PC-3 (cell line): ENCODE measurements at regions not wholly inside any gene's neighbourhood (a gene's known extent, or its start where the extent isn't known, plus 50 kb on each side); places are given as distances from the start of the nearest gene placed in this dataset.

Experiments
- ATAC-seq: fragments of 200-7000 bp; cut with Tn5 transposase; 2 replicates; pipeline ENCODE4 v1.9.1; 2020; ENCODE audit warnings: mild to moderate bottlenecking, moderate library complexity
- BruUV-seq: library from RNA; stranded (reverse); fragments of 400-500 nt; replicated peaks from 2 replicates; lab custom pipeline; 2021; lab: Mats Ljungman, UMichigan
- CTCF ChIA-PET: fragments of 300-600 bp; sonication (Branson Sonifier 250); formaldehyde crosslinking; loops from one replicate; lab custom pipeline; 2022; ENCODE audit warnings: antibody characterized with exemption; lab: Charles Lee
- POLR2A ChIA-PET: fragments of 300-600 bp; sonication (Branson Sonifier 250); formaldehyde crosslinking; loops from one replicate; lab custom pipeline; 2022; ENCODE audit warnings: antibody characterized with exemption; ENCODE audit not compliant: unreplicated experiment; lab: Charles Lee
- DNase-seq: peaks from one replicate; pipeline ENCODE4 v3.0.0-alpha.2; 2015
- H2AFZ ChIP-seq: fragments of 300-600 bp; sonication (generic); 2 replicates; pipeline ENCODE4 v1.6.0; 2016; ENCODE audit warnings: antibody characterized with exemption, low read length
- H3F3A ChIP-seq: fragments of 300-600 bp; sonication (generic); one replicate; pipeline ENCODE4 v1.6.0; 2017; ENCODE audit warnings: antibody characterized with exemption, low read length, control low read depth, mild to moderate bottlenecking; ENCODE audit not compliant: unreplicated experiment
- H3K27ac ChIP-seq: fragments of 300-600 bp; sonication (generic); 2 replicates; pipeline ENCODE4 v1.5.1; 2016; ENCODE audit warnings: mild to moderate bottlenecking, low read length
- H3K27me3 ChIP-seq: fragments of 300-600 bp; sonication (generic); 2 replicates; pipeline ENCODE4 v1.6.1; 2016; ENCODE audit warnings: low read length, mixed read lengths
- H3K36me3 ChIP-seq: fragments of 300-600 bp; sonication (generic); 2 replicates; pipeline ENCODE4 v1.6.1; 2016; ENCODE audit warnings: low read depth, mixed run types, low read length, mixed read lengths
- H3K4me1 ChIP-seq: fragments of 300-600 bp; sonication (generic); 2 replicates; pipeline ENCODE4 v1.5.1; 2016; ENCODE audit warnings: low read length; ENCODE audit not compliant: insufficient read depth
- H3K4me2 ChIP-seq: fragments of 300-600 bp; sonication (generic); 2 replicates; pipeline ENCODE4 v1.6.0; 2016; ENCODE audit warnings: low read length
- H3K4me3 ChIP-seq: fragments of 300-600 bp; sonication (generic); 2 replicates; pipeline ENCODE4 v1.5.1; 2016; ENCODE audit warnings: mild to moderate bottlenecking, low read length, mixed read lengths
- H3K79me2 ChIP-seq: fragments of 300-600 bp; sonication (generic); 2 replicates; pipeline ENCODE4 v1.6.1; 2017; ENCODE audit warnings: low read length, mixed read lengths
- H3K9ac ChIP-seq: fragments of 300-600 bp; sonication (generic); 2 replicates; pipeline ENCODE4 v1.6.0; 2016; ENCODE audit warnings: mild to moderate bottlenecking, low read length
- H3K9me2 ChIP-seq: fragments of 300-600 bp; sonication (generic); replicated peaks from 2 replicates; pipeline ENCODE4 v1.6.1; 2016; ENCODE audit warnings: mixed run types, low read length, mixed read lengths
- H3K9me3 ChIP-seq: fragments of 300-600 bp; sonication (generic); 2 replicates; pipeline ENCODE4 v1.6.1; 2016; ENCODE audit warnings: low read length, mixed read lengths
- H4K20me1 ChIP-seq: fragments of 300-600 bp; sonication (generic); 2 replicates; pipeline ENCODE4 v1.6.1; 2016; ENCODE audit warnings: low read length, mixed read lengths
- CTCF ChIP-seq: fragments of 300-600 bp; sonication (generic); conservative IDR thresholded peaks from 2 replicates; pipeline ENCODE4 v1.5.1; 2017; ENCODE audit warnings: antibody characterized with exemption, low read depth, mild to moderate bottlenecking, low read length
- EZH2 ChIP-seq: fragments of 300-600 bp; sonication (generic); IDR thresholded peaks from one replicate; pipeline ENCODE4 v1.6.1; 2017; ENCODE audit warnings: antibody characterized with exemption, mild to moderate bottlenecking, low read length; ENCODE audit not compliant: unreplicated experiment
- EZH2phosphoT487 ChIP-seq: fragments of 300-600 bp; sonication (generic); IDR thresholded peaks from 2 replicates; pipeline ENCODE4 v1.6.1; 2018; ENCODE audit warnings: mild to moderate bottlenecking, antibody characterized with exemption, low read length, borderline replicate concordance
- intact Hi-C: fragments of 100-400 bp; cut with micrococcal nuclease; formaldehyde crosslinking; loops from 2 replicates; pipeline ENCODE4 v1.9.0; 2023

- Histone ChIP-seq H3K4me2 (no peak overlapping the region), H3K4me1 (peaks cover 19% of the 10 kb centered on the region), H3K9ac (no peak overlapping the region), H4K20me1 (no peaks in the 10 kb centered on the region), H2AFZ (no peak overlapping the region), H3K9me2 (no peaks in the 10 kb centered on the region), H3F3A (no peaks in the 10 kb centered on the region), H3K4me3 (no peak overlapping the region), H3K27me3 (no peaks in the 10 kb centered on the region), H3K36me3 (no peaks in the 10 kb centered on the region), H3K79me2 (no peaks in the 10 kb centered on the region), H3K9me3 (no peaks in the 10 kb centered on the region), H3K27ac (no peak overlapping the region)
- BruUV-seq: no TSS peak
- no peak for TF ChIP-seq EZH2phosphoT487
- ATAC-seq (no peak), DNase-seq (no peak)
- ChIA-PET POLR2A (no interaction called here), CTCF (interaction anchor here (1.1 kb wide), 1 partner anchor 22 kb away, joined by 3 read pairs; no protein-coding TSS in a partner anchor)
- intact Hi-C loops: no loop called here
Observed at GRCh38 chr2:47312491-47312850, 56.6 kb upstream of the EPCAM start.

GRCh38 chr2:47311764-47312490 lies 57.2 kb upstream of the EPCAM start:
- H4K20me1 ChIP-seq: no peaks in the 10 kb centered on the region
- H3K4me2 ChIP-seq: no peak overlapping the region
- BruUV-seq: no TSS peak
- no peak overlapping the region for H3K9ac ChIP-seq
- no peak overlapping the region for H3K4me3 ChIP-seq
- H3K27me3 ChIP-seq: no peaks in the 10 kb centered on the region
- ATAC-seq (no peak), DNase-seq (no peak)
- no peak overlapping the region for H3K27ac ChIP-seq
- H3K36me3 ChIP-seq: no peaks in the 10 kb centered on the region
- TF ChIP-seq EZH2phosphoT487: no peak
- no peak for TF ChIP-seq EZH2
- TF ChIP-seq CTCF: no peak
- no peak overlapping the region for H2AFZ ChIP-seq
- H3K9me2 ChIP-seq: no peaks in the 10 kb centered on the region
- ChIA-PET POLR2A (no interaction called here), CTCF (no interaction called here)
- H3F3A ChIP-seq: no peaks in the 10 kb centered on the region
- H3K9me3 ChIP-seq: no peaks in the 10 kb centered on the region
- intact Hi-C loops: no loop called here
- peaks cover 19% of the 10 kb centered on the region for H3K4me1 ChIP-seq
- H3K79me2 ChIP-seq: no peaks in the 10 kb centered on the region

- no peak overlapping the region for H3K4me2 ChIP-seq
- BruUV-seq: no TSS peak
- TF ChIP-seq CTCF (no peak), EZH2 (no peak), EZH2phosphoT487 (no peak)
- H3K9me3 ChIP-seq: no peaks in the 10 kb centered on the region
- H3K79me2 ChIP-seq: no peaks in the 10 kb centered on the region
- no peak overlapping the region for H3K4me3 ChIP-seq
- no peaks in the 10 kb centered on the region for H3K36me3 ChIP-seq
- peaks cover 19% of the 10 kb centered on the region for H3K4me1 ChIP-seq
- ChIA-PET CTCF (no interaction called here), POLR2A (no interaction called here)
- H3K27ac ChIP-seq: no peak overlapping the region
- H3K9me2 ChIP-seq: no peaks in the 10 kb centered on the region
- H4K20me1 ChIP-seq: no peaks in the 10 kb centered on the region
- intact Hi-C loops: no loop called here
- no peak overlapping the region for H3K9ac ChIP-seq
- DNase-seq: peak; percentile 26
- no peak for ATAC-seq
- H2AFZ ChIP-seq: no peak overlapping the region
- no peaks in the 10 kb centered on the region for H3K27me3 ChIP-seq
- no peaks in the 10 kb centered on the region for H3F3A ChIP-seq
Observed at GRCh38 chr2:47310801-47311560, 58.1 kb upstream of the EPCAM start.
